Putamen (tissue), 1 donor: ENCODE measurements at regions not wholly inside any gene's neighbourhood (a gene's known extent, or its start where the extent isn't known, plus 50 kb on each side); places are given as distances from the start of the nearest gene placed in this dataset.
"Not testable (repeated sequence)": the region's sequence is repeated elsewhere in the genome, so short reads cannot be mapped to it uniquely, and the experiment has no call there.

ENCODE experiments used
- DNase-seq: peaks from one replicate; pipeline ENCODE4 v3.0.0-alpha.2; 2016; ENCODE audit warnings: low spot score

GRCh38 chr5:79924936-79925893, 65.8 kb downstream of the MTX3 start:
- DNase-seq, result no peak

GRCh38 chr5:79923431-79923830, 67.6 kb downstream of the MTX3 start:
- no peak for DNase-seq

GRCh38 chr5:79922626-79923025, 68.4 kb downstream of the MTX3 start:
- DNase-seq, result peak; percentile 73

GRCh38 chr5:79907452-79907851, 83.6 kb downstream of the MTX3 start:
- DNase-seq, result not testable (repeated sequence)

- not testable (repeated sequence) for DNase-seq
Observed at GRCh38 chr5:79902571-79902970, 88.5 kb downstream of the MTX3 start.

- DNase-seq, result no peak
Observed at GRCh38 chr5:79901631-79902030, 89.4 kb downstream of the MTX3 start.

- DNase-seq, result no peak
Observed at GRCh38 chr5:79898611-79899010, 92.5 kb downstream of the MTX3 start.

GRCh38 chr5:79893976-79894375, 97.1 kb downstream of the MTX3 start:
- DNase-seq, result no peak

- DNase-seq, result no peak
Observed at GRCh38 chr5:79893485-79893884, 97.6 kb downstream of the MTX3 start.

- DNase-seq, result no peak
Observed at GRCh38 chr5:79890930-79891249, 100.2 kb downstream of the MTX3 start.

- DNase-seq, result no peak
Observed at GRCh38 chr5:79890119-79890929, 100.7 kb downstream of the MTX3 start.

- DNase-seq, result no peak
Observed at GRCh38 chr5:79888643-79889042, 102.4 kb downstream of the MTX3 start.

GRCh38 chr5:79886925-79887655, 104.0 kb downstream of the MTX3 start:
- no peak for DNase-seq

GRCh38 chr5:79886456-79886855, 104.6 kb downstream of the MTX3 start:
- DNase-seq, result no peak

GRCh38 chr5:79879880-79880279, 111.2 kb downstream of the MTX3 start:
- not testable (repeated sequence) for DNase-seq

- no peak for DNase-seq
Observed at GRCh38 chr5:79878721-79879336, 112.2 kb downstream of the MTX3 start.

- no peak for DNase-seq
Observed at GRCh38 chr5:79878136-79878679, 112.9 kb downstream of the MTX3 start.

GRCh38 chr5:79876456-79876855, 114.6 kb downstream of the MTX3 start:
- no peak for DNase-seq

- DNase-seq, result no peak
Observed at GRCh38 chr5:79875230-79875629, 115.8 kb downstream of the MTX3 start.

- DNase-seq, result no peak
Observed at GRCh38 chr5:79873187-79873586, 117.9 kb downstream of the MTX3 start.

- no peak for DNase-seq
Observed at GRCh38 chr5:79872291-79872690, 118.8 kb downstream of the MTX3 start.
